GM23338 (cell line): ENCODE measurements at regions not wholly inside any gene's neighbourhood (a gene's known extent, or its start where the extent isn't known, plus 50 kb on each side); places are given as distances from the start of the nearest gene placed in this dataset.

Experiments
- ATAC-seq: fragments of 200-7000 bp; cut with Tn5 transposase; 3 replicates; pipeline ENCODE4 v1.9.1; 2020
- DNase-seq: peaks from one replicate; pipeline ENCODE4 v3.0.0-alpha.2; 2015; ENCODE audit warnings: low spot score
- H2AFZ ChIP-seq: fragments of 200-600 bp; sonication (generic); 2 replicates; pipeline ENCODE4 v1.8.0; 2016; ENCODE audit warnings: antibody characterized with exemption, mild to moderate bottlenecking, moderate library complexity
- H3F3A ChIP-seq: fragments of 200-600 bp; sonication (generic); replicated peaks from 2 replicates; pipeline ENCODE4 v1.8.0; 2017; ENCODE audit warnings: antibody characterized with exemption, mixed run types, low read depth
- H3K27ac ChIP-seq: fragments of 200-600 bp; sonication (generic); 2 replicates; pipeline ENCODE4 v1.6.1; 2016; ENCODE audit warnings: low read depth
- H3K27me3 ChIP-seq: fragments of 200-600 bp; sonication (generic); 2 replicates; pipeline ENCODE4 v1.8.0; 2016; ENCODE audit warnings: mild to moderate bottlenecking, mixed run types, moderate library complexity; ENCODE audit not compliant: insufficient read depth
- H3K36me3 ChIP-seq: fragments of 200-600 bp; sonication (generic); 2 replicates; pipeline ENCODE4 v1.8.0; 2016; ENCODE audit warnings: mild to moderate bottlenecking; ENCODE audit not compliant: insufficient read depth
- H3K4me1 ChIP-seq: fragments of 200-600 bp; sonication (generic); 2 replicates; pipeline ENCODE4 v1.8.0; 2016; ENCODE audit warnings: mild to moderate bottlenecking, moderate library complexity; ENCODE audit not compliant: insufficient read depth
- H3K4me2 ChIP-seq: fragments of 200-600 bp; sonication (generic); 2 replicates; pipeline ENCODE4 v1.7.1; 2017; ENCODE audit warnings: mixed run types
- H3K4me3 ChIP-seq: fragments of 200-600 bp; sonication (generic); 2 replicates; pipeline ENCODE4 v1.6.1; 2016; ENCODE audit warnings: mixed run types
- H3K79me2 ChIP-seq: fragments of 200-600 bp; sonication (generic); replicated peaks from 2 replicates; pipeline ENCODE4 v1.8.0; 2017; ENCODE audit warnings: mild to moderate bottlenecking; ENCODE audit not compliant: insufficient read depth
- H3K9me2 ChIP-seq: fragments of 200-600 bp; sonication (generic); 2 replicates; pipeline ENCODE4 v1.8.0; 2017; ENCODE audit not compliant: insufficient read depth
- H4K20me1 ChIP-seq: fragments of 200-600 bp; sonication (generic); replicated peaks from 2 replicates; pipeline ENCODE4 v1.8.0; 2017; ENCODE audit warnings: mild to moderate bottlenecking; ENCODE audit not compliant: insufficient read depth
- H3K27ac Mint-ChIP-seq: 2 replicates; pipeline ENCODE4 v1.8.0; 2020; ENCODE audit warnings: inconsistent platforms, mild to moderate bottlenecking, moderate library complexity, mixed read lengths
- H3K27me3 Mint-ChIP-seq: 3 replicates; pipeline ENCODE4 v1.8.0; 2022; ENCODE audit warnings: low read depth, mild to moderate bottlenecking, moderate library complexity, mixed read lengths, inconsistent platforms; ENCODE audit not compliant: insufficient read depth, poor library complexity
- H3K36me3 Mint-ChIP-seq: 3 replicates; pipeline ENCODE4 v1.8.0; 2021; ENCODE audit warnings: low read depth, mild to moderate bottlenecking, inconsistent platforms, moderate library complexity, mixed read lengths
- H3K4me1 Mint-ChIP-seq: 3 replicates; pipeline ENCODE4 v1.8.0; 2020; ENCODE audit warnings: mild to moderate bottlenecking, inconsistent platforms, mixed read lengths
- H3K4me3 Mint-ChIP-seq: 3 replicates; pipeline ENCODE4 v1.8.0; 2021; ENCODE audit warnings: moderate library complexity, mild to moderate bottlenecking, inconsistent platforms, mixed read lengths
- H3K9me3 Mint-ChIP-seq: 3 replicates; pipeline ENCODE4 v1.8.0; 2020; ENCODE audit warnings: moderate library complexity, mild to moderate bottlenecking, inconsistent platforms, mixed read lengths
- CREB1 ChIP-seq: fragments of 250-450 bp; sonication (Bioruptor Pico); IDR thresholded peaks from 2 replicates; pipeline ENCODE4 v1.5.0; 2020; ENCODE audit warnings: low read depth, mild to moderate bottlenecking, moderate library complexity
- ETS1 ChIP-seq: IDR thresholded peaks from 2 replicates; pipeline ENCODE4 v1.6.1; 2016; ENCODE audit warnings: antibody characterized with exemption
- ZNF331 ChIP-seq: fragments of 250-450 bp; sonication (Bioruptor Pico); IDR thresholded peaks from 2 replicates; pipeline ENCODE4 v1.5.0; 2020; ENCODE audit warnings: low read depth, mild to moderate bottlenecking, moderate library complexity
- ZNF462 ChIP-seq: fragments of 250-450 bp; sonication (Bioruptor Pico); IDR thresholded peaks from 2 replicates; pipeline ENCODE4 v1.5.0; 2020; ENCODE audit warnings: mild to moderate bottlenecking, moderate library complexity
- TF ChIP-seq, protein P1 (sequence below): IDR thresholded peaks from one replicate; pipeline ENCODE4 v1.6.1; 2018; ENCODE audit warnings: antibody characterized with exemption; ENCODE audit not compliant: unreplicated experiment

- no peaks in the 10 kb centered on the region for H3K36me3 Mint-ChIP-seq
- H3K27me3 Mint-ChIP-seq = peaks cover 12% of the 10 kb centered on the region
- Histone ChIP-seq H3K4me1 (no peaks in the 10 kb centered on the region), H3F3A (no peaks in the 10 kb centered on the region), H3K9me2 (no peaks in the 10 kb centered on the region), H3K36me3 (no peaks in the 10 kb centered on the region), H3K79me2 (no peaks in the 10 kb centered on the region), H3K27me3 (no peaks in the 10 kb centered on the region), H2AFZ (no peak overlapping the region), H3K27ac (no peak overlapping the region), H3K4me2 (no peak overlapping the region), H4K20me1 (no peaks in the 10 kb centered on the region), H3K4me3 (no peak overlapping the region)
- no peaks in the 10 kb centered on the region for H3K9me3 Mint-ChIP-seq
- no peak overlapping the region for H3K27ac Mint-ChIP-seq
- TF ChIP-seq ETS1 (no peak), ZNF331 (no peak), ZNF462 (no peak), CREB1 (CRISPR knock-in tag) (no peak)
- TF ChIP-seq, protein P1, sequence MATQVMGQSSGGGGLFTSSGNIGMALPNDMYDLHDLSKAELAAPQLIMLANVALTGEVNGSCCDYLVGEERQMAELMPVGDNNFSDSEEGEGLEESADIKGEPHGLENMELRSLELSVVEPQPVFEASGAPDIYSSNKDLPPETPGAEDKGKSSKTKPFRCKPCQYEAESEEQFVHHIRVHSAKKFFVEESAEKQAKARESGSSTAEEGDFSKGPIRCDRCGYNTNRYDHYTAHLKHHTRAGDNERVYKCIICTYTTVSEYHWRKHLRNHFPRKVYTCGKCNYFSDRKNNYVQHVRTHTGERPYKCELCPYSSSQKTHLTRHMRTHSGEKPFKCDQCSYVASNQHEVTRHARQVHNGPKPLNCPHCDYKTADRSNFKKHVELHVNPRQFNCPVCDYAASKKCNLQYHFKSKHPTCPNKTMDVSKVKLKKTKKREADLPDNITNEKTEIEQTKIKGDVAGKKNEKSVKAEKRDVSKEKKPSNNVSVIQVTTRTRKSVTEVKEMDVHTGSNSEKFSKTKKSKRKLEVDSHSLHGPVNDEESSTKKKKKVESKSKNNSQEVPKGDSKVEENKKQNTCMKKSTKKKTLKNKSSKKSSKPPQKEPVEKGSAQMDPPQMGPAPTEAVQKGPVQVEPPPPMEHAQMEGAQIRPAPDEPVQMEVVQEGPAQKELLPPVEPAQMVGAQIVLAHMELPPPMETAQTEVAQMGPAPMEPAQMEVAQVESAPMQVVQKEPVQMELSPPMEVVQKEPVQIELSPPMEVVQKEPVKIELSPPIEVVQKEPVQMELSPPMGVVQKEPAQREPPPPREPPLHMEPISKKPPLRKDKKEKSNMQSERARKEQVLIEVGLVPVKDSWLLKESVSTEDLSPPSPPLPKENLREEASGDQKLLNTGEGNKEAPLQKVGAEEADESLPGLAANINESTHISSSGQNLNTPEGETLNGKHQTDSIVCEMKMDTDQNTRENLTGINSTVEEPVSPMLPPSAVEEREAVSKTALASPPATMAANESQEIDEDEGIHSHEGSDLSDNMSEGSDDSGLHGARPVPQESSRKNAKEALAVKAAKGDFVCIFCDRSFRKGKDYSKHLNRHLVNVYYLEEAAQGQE = no peak
- no peak overlapping the region for H3K4me3 Mint-ChIP-seq
- no peak for DNase-seq
- ATAC-seq = no peak
- peaks cover 5% of the 10 kb centered on the region; the same call in 2 of the 3 replicates for H3K4me1 Mint-ChIP-seq
These were observed 120.4 kb downstream of the CDH26 start for GRCh38 chr20:60078351-60079250.
